ENCODE measurements at regions not wholly inside any gene's neighbourhood (a gene's known extent, or its start where the extent isn't known, plus 50 kb on each side); places are given as distances from the start of the nearest gene placed in this dataset.

GRCh38 chr3:59538753-59539432 is 489.1 kb upstream of the CFAP20DC start:
- TF ChIP-seq POLR2A (IDR thresholded peaks at IDR 0.05; ENCODE audit: low read depth, low read length), result no peak
- TF ChIP-seq POLR2AphosphoS5 (IDR thresholded peaks at IDR 0.05; ENCODE audit: low read depth, low read length), result no peak
- no peak for TF ChIP-seq TAF1 (IDR thresholded peaks at IDR 0.05; ENCODE audit: borderline replicate concordance, low read depth, low read length)

All from GM12892 (cell line).